ENCODE measurements at regions not wholly inside any gene's neighbourhood (a gene's known extent, or its start where the extent isn't known, plus 50 kb on each side); places are given as distances from the start of the nearest gene placed in this dataset.

GRCh38 chrX:124555036-124555595 lies 208.8 kb downstream of the SH2D1A start:
- TF ChIP-seq EZH2phosphoT487 (IDR thresholded peaks at IDR 0.05; ENCODE audit: insufficient read depth, low read depth) (no peak), EZH2 (IDR thresholded peaks at IDR 0.05; ENCODE audit: insufficient read depth, poor library complexity, severe bottlenecking) (no peak)

Data from GM23248 (cell line).